ENCODE measurements at regions not wholly inside any gene's neighbourhood (a gene's known extent, or its start where the extent isn't known, plus 50 kb on each side); places are given as distances from the start of the nearest gene placed in this dataset.
"Not testable (repeated sequence)": the region's sequence is repeated elsewhere in the genome, so short reads cannot be mapped to it uniquely, and the experiment has no call there.

DNA sequence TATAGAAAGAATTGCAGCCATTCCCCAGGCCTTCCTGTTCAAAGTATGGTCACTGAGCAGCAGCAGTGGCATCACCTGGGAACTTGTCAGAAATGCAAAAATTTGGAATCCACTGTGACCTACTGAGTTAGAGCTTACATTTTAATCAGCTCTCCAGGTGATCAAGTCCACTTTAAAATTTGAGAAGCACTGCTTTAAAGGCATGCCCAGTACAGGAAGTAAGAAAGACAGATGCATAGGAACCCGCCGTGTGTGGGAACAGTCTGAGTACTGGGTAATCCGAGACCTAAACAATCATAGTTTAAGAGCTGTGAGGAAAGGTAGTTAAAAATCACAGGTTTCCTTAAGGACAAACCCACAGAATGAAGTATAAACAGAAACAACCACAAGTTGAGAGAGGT is 462.4 kb downstream of the RAB38 start:
- Histone ChIP-seq H3K9me2 (replicated peaks; ENCODE audit: low read depth, low read length) (no peaks in the 10 kb centered on the region), H3F3A (ENCODE audit: low read depth) (no peaks in the 10 kb centered on the region), H2AFZ (ENCODE audit: low read length) (no peak overlapping the region), H3K36me3 (ENCODE audit: insufficient read depth, low read length) (no peaks in the 10 kb centered on the region), H3K4me3 (ENCODE audit: low read length, poor library complexity, severe bottlenecking) (no peak overlapping the region), H3K9me3 (ENCODE audit: insufficient read depth, low read depth, low read length) (no peaks in the 10 kb centered on the region), H3K4me1 (ENCODE audit: insufficient read depth, low read length, poor library complexity, severe bottlenecking) (no peaks in the 10 kb centered on the region), H3K27me3 (ENCODE audit: insufficient read depth, low read length, poor library complexity, severe bottlenecking) (no peaks in the 10 kb centered on the region), H3K9ac (ENCODE audit: low read depth, low read length, poor library complexity, severe bottlenecking) (no peak overlapping the region), H4K20me1 (ENCODE audit: insufficient read depth, low read length, poor library complexity, severe bottlenecking) (no peaks in the 10 kb centered on the region), H3K79me2 (ENCODE audit: insufficient read depth, low read length) (no peaks in the 10 kb centered on the region), H3K4me2 (ENCODE audit: low read depth, low read length, poor library complexity, severe bottlenecking) (no peak overlapping the region)
- TF ChIP-seq CTCF (conservative IDR thresholded peaks at IDR 0.05; ENCODE audit: low read length) = no peak
- TF ChIP-seq EZH2phosphoT487 (IDR thresholded peaks at IDR 0.05; ENCODE audit: borderline replicate concordance) = no peak

- no peaks in the 10 kb centered on the region for H3K79me2 ChIP-seq (ENCODE audit: insufficient read depth, low read length)
- H3K9me2 ChIP-seq (replicated peaks; ENCODE audit: low read depth, low read length) = no peaks in the 10 kb centered on the region
- H3K4me3 ChIP-seq (ENCODE audit: low read length, poor library complexity, severe bottlenecking) = no peak overlapping the region
- H3K36me3 ChIP-seq (ENCODE audit: insufficient read depth, low read length) = no peaks in the 10 kb centered on the region
- H2AFZ ChIP-seq (ENCODE audit: low read length) = no peak overlapping the region
- no peak overlapping the region for H3K9ac ChIP-seq (ENCODE audit: low read depth, low read length, poor library complexity, severe bottlenecking)
- no peaks in the 10 kb centered on the region for H3K4me1 ChIP-seq (ENCODE audit: insufficient read depth, low read length, poor library complexity, severe bottlenecking)
- no peak overlapping the region for H3K4me2 ChIP-seq (ENCODE audit: low read depth, low read length, poor library complexity, severe bottlenecking)
- H3K9me3 ChIP-seq (ENCODE audit: insufficient read depth, low read depth, low read length) = no peaks in the 10 kb centered on the region
- TF ChIP-seq EZH2phosphoT487 (IDR thresholded peaks at IDR 0.05; ENCODE audit: borderline replicate concordance) (no peak), CTCF (conservative IDR thresholded peaks at IDR 0.05; ENCODE audit: low read length) (no peak)
- no peaks in the 10 kb centered on the region for H3K27me3 ChIP-seq (ENCODE audit: insufficient read depth, low read length, poor library complexity, severe bottlenecking)
- no peaks in the 10 kb centered on the region for H3F3A ChIP-seq (ENCODE audit: low read depth)
- no peaks in the 10 kb centered on the region for H4K20me1 ChIP-seq (ENCODE audit: insufficient read depth, low read length, poor library complexity, severe bottlenecking)
Observed at GRCh38 chr11:87712391-87712790, 462.9 kb downstream of the RAB38 start.

GRCh38 chr11:87703589-87703988 is 471.7 kb downstream of the RAB38 start:
- H3K36me3 ChIP-seq (ENCODE audit: insufficient read depth, low read length); H3K9me3 ChIP-seq (ENCODE audit: insufficient read depth, low read depth, low read length); H4K20me1 ChIP-seq (ENCODE audit: insufficient read depth, low read length, poor library complexity, severe bottlenecking); H3K27me3 ChIP-seq (ENCODE audit: insufficient read depth, low read length, poor library complexity, severe bottlenecking); H3K4me2 ChIP-seq (ENCODE audit: low read depth, low read length, poor library complexity, severe bottlenecking); H3K79me2 ChIP-seq (ENCODE audit: insufficient read depth, low read length); H2AFZ ChIP-seq (ENCODE audit: low read length); H3K9ac ChIP-seq (ENCODE audit: low read depth, low read length, poor library complexity, severe bottlenecking); H3K4me1 ChIP-seq (ENCODE audit: insufficient read depth, low read length, poor library complexity, severe bottlenecking); H3K4me3 ChIP-seq (ENCODE audit: low read length, poor library complexity, severe bottlenecking); H3K9me2 ChIP-seq (replicated peaks; ENCODE audit: low read depth, low read length); H3F3A ChIP-seq (ENCODE audit: low read depth): not testable (repeated sequence)

DNA sequence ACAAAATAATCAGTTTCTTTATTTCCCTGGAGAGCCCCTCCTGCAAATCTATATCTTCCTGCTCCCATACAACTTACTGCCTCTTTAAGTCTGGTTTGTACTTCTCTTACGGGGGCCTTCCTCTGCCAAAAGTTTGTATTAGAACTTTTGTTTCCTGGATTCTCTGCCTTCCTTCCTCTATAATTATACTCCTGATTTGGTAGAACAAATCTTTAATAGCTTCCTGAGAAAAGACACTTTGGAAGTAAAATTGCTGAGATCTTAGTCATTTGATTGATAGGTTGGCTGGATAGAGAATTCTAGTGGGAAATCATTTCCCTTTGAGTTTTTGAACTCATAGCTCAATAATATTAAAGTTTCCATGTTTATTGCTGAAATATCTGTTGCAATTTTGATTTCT is 499.2 kb downstream of the RAB38 start:
- H3K4me3 ChIP-seq (ENCODE audit: low read length, poor library complexity, severe bottlenecking) = no peak overlapping the region
- H3K4me2 ChIP-seq (ENCODE audit: low read depth, low read length, poor library complexity, severe bottlenecking) = no peak overlapping the region
- H4K20me1 ChIP-seq (ENCODE audit: insufficient read depth, low read length, poor library complexity, severe bottlenecking) = no peaks in the 10 kb centered on the region
- no peaks in the 10 kb centered on the region for H3K36me3 ChIP-seq (ENCODE audit: insufficient read depth, low read length)
- H3K79me2 ChIP-seq (ENCODE audit: insufficient read depth, low read length) = no peaks in the 10 kb centered on the region
- H3F3A ChIP-seq (ENCODE audit: low read depth) = no peaks in the 10 kb centered on the region
- H3K27me3 ChIP-seq (ENCODE audit: insufficient read depth, low read length, poor library complexity, severe bottlenecking) = no peaks in the 10 kb centered on the region
- no peaks in the 10 kb centered on the region for H3K9me2 ChIP-seq (replicated peaks; ENCODE audit: low read depth, low read length)
- TF ChIP-seq EZH2phosphoT487 (IDR thresholded peaks at IDR 0.05; ENCODE audit: borderline replicate concordance) (no peak), CTCF (conservative IDR thresholded peaks at IDR 0.05; ENCODE audit: low read length) (no peak)
- no peaks in the 10 kb centered on the region for H3K4me1 ChIP-seq (ENCODE audit: insufficient read depth, low read length, poor library complexity, severe bottlenecking)
- no peak overlapping the region for H3K9ac ChIP-seq (ENCODE audit: low read depth, low read length, poor library complexity, severe bottlenecking)
- no peak overlapping the region for H2AFZ ChIP-seq (ENCODE audit: low read length)
- H3K9me3 ChIP-seq (ENCODE audit: insufficient read depth, low read depth, low read length) = no peaks in the 10 kb centered on the region
